Spleen (tissue), 11 donors: ENCODE measurements at regions not wholly inside any gene's neighbourhood (a gene's known extent, or its start where the extent isn't known, plus 50 kb on each side); places are given as distances from the start of the nearest gene placed in this dataset.

ENCODE experiments used
- DNase-seq: peaks from one replicate; pipeline ENCODE4 v3.0.0-alpha.2; 2020
- H3K27ac ChIP-seq, 8 donors: fragments of 200-600 bp; sonication (generic) in 7 of 8; 1 replicate in 4 of 8; 2 replicates in 4 of 8; pipeline versions ENCODE4 v1.5.0 to v1.8.0; 2016 to 2021; ENCODE audit warnings: inconsistent platforms in 4 of 8, mild to moderate bottlenecking in 4 of 8, moderate library complexity in 1 of 8
- H3K27me3 ChIP-seq, 7 donors: fragments of 200-600 bp; sonication (generic) in 6 of 7; replicated peaks in 1 of 7; 1 replicate in 4 of 7; 2 replicates in 3 of 7; pipeline versions ENCODE4 v1.5.0 to v1.8.0; 2016 to 2021; ENCODE audit warnings: inconsistent platforms in 3 of 7, mild to moderate bottlenecking in 1 of 7
- H3K36me3 ChIP-seq, 6 donors: fragments of 200-600 bp; sonication (generic) in 5 of 6; 1 replicate in 4 of 6; 2 replicates in 2 of 6; pipeline versions ENCODE4 v1.5.0 to v1.8.0; 2016 to 2021; ENCODE audit warnings: inconsistent platforms in 2 of 6
- H3K4me1 ChIP-seq, 6 donors: fragments of 200-600 bp; sonication (generic) in 5 of 6; 1 replicate in 3 of 6; 2 replicates in 3 of 6; pipeline versions ENCODE4 v1.5.0 to v1.8.0; 2016 to 2021; ENCODE audit warnings: inconsistent platforms in 3 of 6
- H3K4me3 ChIP-seq, 8 donors: fragments of 200-600 bp; sonication (generic) in 7 of 8; 1 replicate in 4 of 8; 2 replicates in 4 of 8; pipeline versions ENCODE4 v1.5.0 to v1.8.0; 2016 to 2021; ENCODE audit warnings: inconsistent platforms in 4 of 8, mild to moderate bottlenecking in 4 of 8, moderate library complexity in 2 of 8
- H3K9me3 ChIP-seq, 8 donors: fragments of 200-600 bp; sonication (generic) in 7 of 8; 1 replicate in 4 of 8; 2 replicates in 4 of 8; pipeline versions ENCODE4 v1.5.0 to v1.8.0; 2016 to 2021; ENCODE audit warnings: inconsistent platforms in 4 of 8
- CTCF ChIP-seq, 11 experiments: fragments of 200-600 bp in 7 of 11; fragments of 450-650 bp in 4 of 11; sonication (generic) in 4 of 11; IDR thresholded peaks in 8 of 11; conservative IDR thresholded peaks in 3 of 11; 1 replicate in 7 of 11; 2 replicates in 4 of 11; pipeline versions ENCODE4 v1.4.0 to v1.8.0; 2016 to 2021; ENCODE audit warnings: antibody characterized with exemption in 11 of 11, inconsistent platforms in 4 of 11, mild to moderate bottlenecking in 1 of 11
- POLR2A ChIP-seq, 3 donors: fragments of 450-650 bp; IDR thresholded peaks; one replicate each; pipeline ENCODE4 v1.5.1; 2017; ENCODE audit warnings: antibody characterized with exemption in 3 of 3, mild to moderate bottlenecking in 1 of 3
- POLR2AphosphoS5 ChIP-seq, 3 donors: sonication (generic); formaldehyde crosslinking; IDR thresholded peaks; one replicate each; pipeline ENCODE4 v1.5.1; 2017; ENCODE audit warnings: antibody characterized with exemption in 3 of 3
- WGBS, 5 donors: extraction: QIAGEN DNeasy Blood & Tissue Kit in 3 of 5; methylation state at CpG; one replicate each; pipeline versions ENCODE4 v1.1.5 to v1.1.7; 2013 to 2018; 5-methylcytosine and 5-hydroxymethylcytosine counted together
- intact Hi-C: fragments of 100-400 bp; cut with DNase I; formaldehyde crosslinking; loops from one replicate; pipeline ENCODE4 v1.15.0; 2023; ENCODE audit warnings: low total_unique reads
- donor health status: healthy with polysubstance abuse.
- donor health status: DM: no; HTN: no; CAD: no; lungs with moderate emphysema.
- donor health status: DM: no; HTN: no; CAD: no.
- donor health status: Bipolar disorder and iron deficiency.
- donor health status: healthy.
- donor health status: DM: no; HTN: no; CAD: no.
- donor health status: DM: yes; HTN: yes; CAD: no.

- no peaks in the 10 kb centered on the region for H3K36me3 ChIP-seq
- TF ChIP-seq POLR2AphosphoS5 (IDR thresholded peaks at IDR 0.05) (no peak), CTCF (IDR thresholded peaks at IDR 0.05 in 8 of 11, conservative IDR thresholded peaks at IDR 0.05 in 3 of 11) (no peak), POLR2A (IDR thresholded peaks at IDR 0.05) (no peak)
- H3K4me3 ChIP-seq, result no peak overlapping the region
- DNase-seq, result no peak
- no peaks in the 10 kb centered on the region for H3K4me1 ChIP-seq
- no peak overlapping the region for H3K27ac ChIP-seq
- H3K9me3 ChIP-seq, result peaks cover 0 to 5% (median 0%) of the 10 kb centered on the region in 8 donors
- no peaks in the 10 kb centered on the region for H3K27me3 ChIP-seq
- intact Hi-C loops, result no loop called here
Observed at GRCh38 chr14:48973151-48973550, 613.0 kb downstream of the RPS29 start.

- intact Hi-C loops, result no loop called here
- Histone ChIP-seq H3K36me3 (no peaks in the 10 kb centered on the region), H3K4me3 (no peak overlapping the region), H3K9me3 (peaks cover 0 to 5% (median 0%) of the 10 kb centered on the region in 8 donors), H3K27me3 (no peaks in the 10 kb centered on the region), H3K27ac (no peak overlapping the region), H3K4me1 (no peaks in the 10 kb centered on the region)
- DNase-seq, result no peak
- TF ChIP-seq CTCF (IDR thresholded peaks at IDR 0.05 in 8 of 11, conservative IDR thresholded peaks at IDR 0.05 in 3 of 11) (no peak), POLR2A (IDR thresholded peaks at IDR 0.05) (no peak), POLR2AphosphoS5 (IDR thresholded peaks at IDR 0.05) (no peak)
Observed at GRCh38 chr14:48970943-48971342, 615.2 kb downstream of the RPS29 start.

GRCh38 chr14:48967419-48967818 is 618.8 kb downstream of the RPS29 start:
- Histone ChIP-seq H3K36me3 (no peaks in the 10 kb centered on the region), H3K9me3 (no peaks in the 10 kb centered on the region), H3K4me3 (no peak overlapping the region), H3K27ac (no peak overlapping the region), H3K27me3 (no peaks in the 10 kb centered on the region), H3K4me1 (no peaks in the 10 kb centered on the region)
- no peak for DNase-seq
- intact Hi-C loops, result no loop called here
- TF ChIP-seq POLR2AphosphoS5 (IDR thresholded peaks at IDR 0.05) (no peak), CTCF (IDR thresholded peaks at IDR 0.05 in 8 of 11, conservative IDR thresholded peaks at IDR 0.05 in 3 of 11) (no peak), POLR2A (IDR thresholded peaks at IDR 0.05) (no peak)
- WGBS, 5 donors, result 13 to 21% (median 19%) methylated on average over 3 of the region's 3 CpGs

GRCh38 chr14:48963231-48963790 is 622.9 kb downstream of the RPS29 start:
- Histone ChIP-seq H3K27me3 (no peaks in the 10 kb centered on the region), H3K27ac (no peak overlapping the region), H3K4me3 (no peak overlapping the region), H3K4me1 (no peaks in the 10 kb centered on the region), H3K9me3 (no peaks in the 10 kb centered on the region), H3K36me3 (no peaks in the 10 kb centered on the region)
- DNase-seq, result no peak
- intact Hi-C loops, result no loop called here
- 48 to 66% (median 51%) methylated on average over 3 of the region's 3 CpGs for WGBS, 5 donors
- TF ChIP-seq CTCF (IDR thresholded peaks at IDR 0.05 in 8 of 11, conservative IDR thresholded peaks at IDR 0.05 in 3 of 11), result no peak
- TF ChIP-seq POLR2AphosphoS5 (IDR thresholded peaks at IDR 0.05), result no peak
- TF ChIP-seq POLR2A (IDR thresholded peaks at IDR 0.05), result no peak
